Osteocyte (in vitro differentiated cells): ENCODE measurements at regions not wholly inside any gene's neighbourhood (a gene's known extent, or its start where the extent isn't known, plus 50 kb on each side); places are given as distances from the start of the nearest gene placed in this dataset.
A peak's percentile ranks its signal among the peaks of the same experiment; 100 is the strongest.
"Not testable (repeated sequence)": the region's sequence is repeated elsewhere in the genome, so short reads cannot be mapped to it uniquely, and the experiment has no call there.

ENCODE experiments used
- DNase-seq: peaks from one replicate; pipeline ENCODE4 v3.0.0; 2021; ENCODE audit warnings: mixed read lengths; ENCODE audit not compliant: unreplicated experiment; ENCODE audit errors: extremely low spot score
- H3K27ac Mint-ChIP-seq: one replicate; pipeline ENCODE4 v1.8.0; 2021; ENCODE audit warnings: mild to moderate bottlenecking, mixed read lengths; ENCODE audit not compliant: unreplicated experiment
- H3K27me3 Mint-ChIP-seq: one replicate; pipeline ENCODE4 v1.8.0; 2021; ENCODE audit warnings: mixed read lengths; ENCODE audit not compliant: unreplicated experiment
- H3K36me3 Mint-ChIP-seq: one replicate; pipeline ENCODE4 v1.8.0; 2021; ENCODE audit warnings: mixed read lengths; ENCODE audit not compliant: unreplicated experiment
- H3K4me1 Mint-ChIP-seq: one replicate; pipeline ENCODE4 v1.8.0; 2021; ENCODE audit warnings: mixed read lengths; ENCODE audit not compliant: unreplicated experiment
- H3K4me3 Mint-ChIP-seq: one replicate; pipeline ENCODE4 v1.8.0; 2021; ENCODE audit warnings: mild to moderate bottlenecking, moderate library complexity, mixed read lengths; ENCODE audit not compliant: unreplicated experiment
- H3K9me3 Mint-ChIP-seq: one replicate; pipeline ENCODE4 v1.8.0; 2021; ENCODE audit warnings: mixed read lengths; ENCODE audit not compliant: unreplicated experiment
- TF ChIP-seq, protein P1 (sequence below): fragments of 200-600 bp; sonication (generic); IDR thresholded peaks from 2 replicates; pipeline ENCODE4 v1.5.0; 2021; ENCODE audit warnings: antibody characterized with exemption, mild to moderate bottlenecking, moderate library complexity

DNA sequence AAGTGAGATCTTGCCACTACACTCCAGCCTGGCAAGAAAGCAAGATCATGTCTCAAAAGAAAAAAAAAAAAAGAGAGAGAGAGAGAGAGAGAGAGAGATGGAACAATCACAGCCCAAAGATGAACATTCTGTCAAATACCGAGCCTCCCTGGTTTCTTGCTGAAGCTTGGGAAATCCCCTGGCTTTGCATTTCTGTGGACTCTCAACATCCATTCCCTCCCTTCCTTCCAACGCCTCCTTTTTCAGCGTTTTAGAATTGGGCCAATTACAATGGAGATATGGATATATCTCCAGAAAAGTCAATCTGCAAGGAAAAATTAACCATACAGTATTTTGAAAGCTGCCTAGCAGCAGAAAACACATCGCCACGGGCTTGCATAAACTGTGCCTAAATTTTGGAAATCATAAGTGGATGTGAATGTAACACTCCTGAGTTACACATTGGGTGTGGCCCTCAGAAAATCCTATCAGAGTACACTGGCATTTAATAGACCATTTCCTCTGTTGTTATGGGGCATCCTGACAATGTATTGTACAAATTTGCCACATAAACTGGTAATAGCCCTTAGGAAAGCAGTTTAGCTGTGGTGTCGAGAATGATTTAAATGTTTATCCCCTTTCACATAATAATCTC lies 67.2 kb upstream of the PHLPP1 start:
- Mint-ChIP-seq H3K9me3 (no peaks in the 10 kb centered on the region), H3K36me3 (no peaks in the 10 kb centered on the region), H3K4me1 (no peaks in the 10 kb centered on the region), H3K4me3 (no peak overlapping the region), H3K27ac (no peak overlapping the region), H3K27me3 (peaks cover 29% of the 10 kb centered on the region)
- TF ChIP-seq, protein P1, sequence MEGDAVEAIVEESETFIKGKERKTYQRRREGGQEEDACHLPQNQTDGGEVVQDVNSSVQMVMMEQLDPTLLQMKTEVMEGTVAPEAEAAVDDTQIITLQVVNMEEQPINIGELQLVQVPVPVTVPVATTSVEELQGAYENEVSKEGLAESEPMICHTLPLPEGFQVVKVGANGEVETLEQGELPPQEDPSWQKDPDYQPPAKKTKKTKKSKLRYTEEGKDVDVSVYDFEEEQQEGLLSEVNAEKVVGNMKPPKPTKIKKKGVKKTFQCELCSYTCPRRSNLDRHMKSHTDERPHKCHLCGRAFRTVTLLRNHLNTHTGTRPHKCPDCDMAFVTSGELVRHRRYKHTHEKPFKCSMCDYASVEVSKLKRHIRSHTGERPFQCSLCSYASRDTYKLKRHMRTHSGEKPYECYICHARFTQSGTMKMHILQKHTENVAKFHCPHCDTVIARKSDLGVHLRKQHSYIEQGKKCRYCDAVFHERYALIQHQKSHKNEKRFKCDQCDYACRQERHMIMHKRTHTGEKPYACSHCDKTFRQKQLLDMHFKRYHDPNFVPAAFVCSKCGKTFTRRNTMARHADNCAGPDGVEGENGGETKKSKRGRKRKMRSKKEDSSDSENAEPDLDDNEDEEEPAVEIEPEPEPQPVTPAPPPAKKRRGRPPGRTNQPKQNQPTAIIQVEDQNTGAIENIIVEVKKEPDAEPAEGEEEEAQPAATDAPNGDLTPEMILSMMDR = no peak
- DNase-seq = no peak

DNA sequence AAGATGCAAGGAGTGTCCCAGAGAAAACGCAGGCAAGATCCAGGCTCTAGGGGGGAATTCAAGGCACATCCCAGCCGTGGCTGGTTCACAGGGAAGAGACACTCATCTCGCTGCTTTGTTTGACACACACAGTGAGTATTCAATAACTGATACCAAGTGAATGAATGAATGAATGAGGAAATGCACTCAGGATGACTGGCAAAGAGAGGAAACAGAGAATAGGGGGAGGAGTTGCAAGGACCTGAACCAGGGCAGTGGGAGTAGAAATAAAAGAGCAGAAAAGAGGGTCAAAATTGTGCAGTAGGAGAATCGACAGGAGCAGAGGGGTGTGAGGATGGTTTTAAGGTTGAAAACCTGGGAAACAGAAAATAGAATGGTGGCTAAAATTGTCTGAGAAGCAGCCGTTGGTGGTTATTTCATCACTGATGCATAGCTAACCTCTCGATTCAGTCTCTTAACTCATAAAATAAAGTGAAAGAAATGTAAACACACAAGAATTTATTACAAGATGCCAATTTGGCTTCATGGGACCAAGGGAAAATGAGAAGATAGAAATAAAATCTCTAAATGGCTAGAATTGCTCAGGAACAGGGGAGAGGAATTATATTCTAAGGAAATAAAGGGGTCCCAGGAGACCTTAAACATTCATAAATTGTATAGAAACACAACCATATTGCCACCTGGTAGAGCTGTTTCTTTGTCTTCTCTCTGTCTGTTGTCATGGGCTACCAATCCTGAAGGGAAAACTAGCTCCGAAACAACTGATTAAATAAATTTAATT lies 63.9 kb upstream of the PHLPP1 start:
- H3K27me3 Mint-ChIP-seq = peaks cover 24% of the 10 kb centered on the region
- TF ChIP-seq, protein P1 = no peak
- no peak overlapping the region for H3K4me3 Mint-ChIP-seq
- no peaks in the 10 kb centered on the region for H3K4me1 Mint-ChIP-seq
- H3K36me3 Mint-ChIP-seq = no peaks in the 10 kb centered on the region
- no peaks in the 10 kb centered on the region for H3K9me3 Mint-ChIP-seq
- no peak for DNase-seq
- no peak overlapping the region for H3K27ac Mint-ChIP-seq

DNA sequence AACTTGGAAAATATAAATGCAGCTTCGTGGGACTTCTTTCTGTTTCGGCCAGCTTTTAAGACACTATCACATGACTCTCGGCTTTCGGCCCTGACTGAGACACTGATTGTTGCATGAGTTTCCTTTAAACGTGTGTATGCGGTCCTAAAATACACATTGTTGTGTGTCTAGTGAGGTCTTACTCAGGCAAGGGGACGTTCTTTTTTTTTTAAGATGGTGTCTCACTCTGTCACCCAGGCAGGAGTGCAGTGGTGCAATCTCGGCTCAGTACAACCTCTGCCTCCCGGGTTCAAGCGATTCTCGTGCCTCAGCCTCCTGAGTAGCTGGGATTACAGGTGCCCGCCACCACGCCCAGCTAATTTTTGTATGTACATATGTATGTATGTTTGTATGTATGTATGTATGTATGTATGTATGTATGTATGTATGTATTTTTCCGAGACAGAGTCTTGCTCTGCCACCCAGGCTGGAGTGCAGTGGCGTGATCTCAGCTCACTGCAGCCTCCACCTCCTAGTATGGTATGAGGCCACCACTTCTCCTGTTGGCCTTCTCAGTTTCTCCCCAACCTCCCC lies 63.2 kb upstream of the PHLPP1 start:
- H3K27ac Mint-ChIP-seq, DNase-seq, H3K9me3 Mint-ChIP-seq, H3K4me1 Mint-ChIP-seq, H3K36me3 Mint-ChIP-seq, H3K4me3 Mint-ChIP-seq: not testable (repeated sequence)
- H3K27me3 Mint-ChIP-seq = peaks cover 20% of the 10 kb centered on the region

DNA sequence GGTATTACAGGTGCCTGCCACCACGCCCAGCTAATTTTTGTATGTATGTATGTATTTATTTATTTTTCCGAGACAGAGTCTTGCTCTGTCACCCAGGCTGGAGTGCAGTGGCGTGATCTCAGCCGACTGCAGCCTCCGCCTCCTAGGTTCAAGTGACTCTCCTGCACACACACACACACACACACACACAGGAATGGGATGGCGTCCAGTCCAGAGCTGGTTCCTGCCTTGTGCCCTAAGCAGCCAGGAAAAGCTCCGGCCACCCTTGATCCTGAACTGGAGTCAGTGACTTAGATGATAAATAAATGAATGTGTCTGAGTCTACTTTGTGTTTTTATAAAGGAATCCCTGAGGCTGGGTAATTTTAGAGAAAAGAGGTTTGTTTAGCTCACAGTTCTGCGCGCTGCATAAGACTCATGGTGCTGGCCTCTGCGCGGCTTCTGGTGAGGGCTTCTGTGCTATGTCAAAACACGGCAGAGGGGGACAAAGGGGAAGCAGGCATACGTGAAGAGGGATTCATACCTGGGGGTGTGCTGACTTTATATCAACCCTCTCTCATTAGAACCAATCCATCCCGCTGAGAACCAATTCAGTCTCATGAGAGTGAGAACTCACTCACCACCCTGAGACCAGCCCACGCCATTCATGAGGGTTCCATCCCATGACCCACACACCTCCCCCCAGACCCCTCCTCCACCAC lies 59.7 kb upstream of the PHLPP1 start:
- Mint-ChIP-seq H3K27ac (no peak overlapping the region), H3K4me1 (peaks cover 3% of the 10 kb centered on the region), H3K36me3 (no peaks in the 10 kb centered on the region), H3K4me3 (no peak overlapping the region), H3K9me3 (no peaks in the 10 kb centered on the region), H3K27me3 (peaks cover 15% of the 10 kb centered on the region)
- DNase-seq = peak; percentile 57
- TF ChIP-seq, protein P1 = no peak

DNA sequence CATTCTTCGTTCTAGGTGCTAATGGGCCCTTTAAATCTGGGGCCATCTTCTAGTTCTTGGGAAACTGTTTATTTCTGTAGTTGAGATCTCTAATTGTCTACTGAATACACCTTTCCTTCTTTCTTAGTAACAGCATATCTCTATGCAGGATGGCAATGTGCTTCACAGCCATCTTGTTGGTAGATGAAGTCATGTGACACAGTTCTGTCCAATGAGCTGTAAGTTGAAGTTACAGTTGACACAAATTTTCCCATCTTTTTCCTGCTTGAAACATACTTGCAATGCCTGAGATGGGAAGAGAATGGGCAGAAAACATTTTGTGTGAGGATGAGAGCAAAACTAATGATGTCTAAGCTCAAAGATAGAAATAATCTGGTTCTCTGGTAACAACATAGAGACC lies 57.3 kb upstream of the PHLPP1 start:
- DNase-seq = no peak
- Mint-ChIP-seq H3K27me3 (peaks cover 5% of the 10 kb centered on the region), H3K9me3 (no peaks in the 10 kb centered on the region), H3K4me3 (no peak overlapping the region), H3K27ac (no peak overlapping the region), H3K36me3 (no peaks in the 10 kb centered on the region), H3K4me1 (peaks cover 15% of the 10 kb centered on the region)
- TF ChIP-seq, protein P1 = no peak
